ENCODE measurements at regions not wholly inside any gene's neighbourhood (a gene's known extent, or its start where the extent isn't known, plus 50 kb on each side); places are given as distances from the start of the nearest gene placed in this dataset.

- TF ChIP-seq CTCF (optimal IDR thresholded peaks at IDR 0.05 in 1 of 3, IDR thresholded peaks at IDR 0.05 in 1 of 3, conservative IDR thresholded peaks at IDR 0.05 in 1 of 3; ENCODE audit: extremely low read depth in 1 of 3, insufficient read depth in 2 of 3, low read length in 3 of 3) = no peak
- TF ChIP-seq EZH2 (IDR thresholded peaks at IDR 0.05; ENCODE audit: low read length) = no peak
Measured at GRCh38 chr10:33837736-33838135, 503.3 kb upstream of the NRP1 start.

Measured in keratinocyte (primary cell).